Effector memory CD8-positive, alpha-beta T cell (primary cell): ENCODE measurements at regions not wholly inside any gene's neighbourhood (a gene's known extent, or its start where the extent isn't known, plus 50 kb on each side); places are given as distances from the start of the nearest gene placed in this dataset.
"Not testable (repeated sequence)": the region's sequence is repeated elsewhere in the genome, so short reads cannot be mapped to it uniquely, and the experiment has no call there.

Source experiments
- ATAC-seq: fragments of 150-1000 bp; cut with Tn5 transposase; replicated peaks from 2 replicates; pipeline ENCODE4 v1.10.0; 2021; ENCODE audit warnings: mild to moderate bottlenecking, moderate library complexity
- DNase-seq, 3 experiments: peaks; one replicate each; pipeline ENCODE4 v3.0.0; 2021
- H3K27ac Mint-ChIP-seq, 2 donors: one replicate each; pipeline ENCODE4 v1.8.0; 2022; ENCODE audit warnings: mild to moderate bottlenecking in 2 of 2, mixed read lengths in 2 of 2, moderate library complexity in 2 of 2
- H3K27me3 Mint-ChIP-seq, 2 donors: one replicate each; pipeline ENCODE4 v1.8.0; 2022; ENCODE audit warnings: mixed read lengths in 2 of 2
- H3K36me3 Mint-ChIP-seq: one replicate; pipeline ENCODE4 v1.8.0; 2022; ENCODE audit warnings: mild to moderate bottlenecking, moderate library complexity, mixed read lengths; ENCODE audit not compliant: insufficient read depth
- H3K4me1 Mint-ChIP-seq, 2 donors: one replicate each; pipeline ENCODE4 v1.8.0; 2022; ENCODE audit warnings: low read depth in 2 of 2, mixed read lengths in 2 of 2
- H3K4me3 Mint-ChIP-seq, 2 donors: one replicate each; pipeline ENCODE4 v1.8.0; 2022; ENCODE audit warnings: mild to moderate bottlenecking in 2 of 2, mixed read lengths in 2 of 2, moderate library complexity in 2 of 2
- H3K9me3 Mint-ChIP-seq, 2 donors: one replicate each; pipeline ENCODE4 v1.8.0; 2022; ENCODE audit warnings: mixed read lengths in 2 of 2

DNA sequence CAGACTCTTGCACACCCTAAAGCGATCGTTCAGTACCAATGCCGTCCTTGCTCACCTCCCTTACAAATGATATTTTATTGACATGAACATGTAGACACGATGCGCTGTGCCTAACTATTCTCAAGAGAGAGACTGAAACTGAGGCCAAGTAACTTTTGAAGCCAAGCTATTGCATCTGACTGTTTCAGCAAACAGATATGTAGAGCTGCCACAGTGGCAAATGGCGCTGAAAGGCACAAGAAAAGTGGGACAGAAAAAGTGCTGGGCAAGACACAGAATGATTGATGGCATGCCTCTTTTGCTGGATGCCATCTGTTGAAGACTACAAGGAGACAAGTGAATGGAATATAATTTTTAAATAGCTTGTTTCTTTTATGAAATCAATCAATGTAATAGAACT is 1157.2 kb upstream of the ADGRL4 start:
- no peaks in the 10 kb centered on the region for H3K27me3 Mint-ChIP-seq
- ATAC-seq (no peak), DNase-seq (no peak)
- H3K27ac Mint-ChIP-seq: no peak overlapping the region
- peaks cover 5 to 9% of the 10 kb centered on the region in 2 donors for H3K9me3 Mint-ChIP-seq
- no peak overlapping the region for H3K4me3 Mint-ChIP-seq
- no peaks in the 10 kb centered on the region for H3K36me3 Mint-ChIP-seq
- no peaks in the 10 kb centered on the region for H3K4me1 Mint-ChIP-seq

DNA sequence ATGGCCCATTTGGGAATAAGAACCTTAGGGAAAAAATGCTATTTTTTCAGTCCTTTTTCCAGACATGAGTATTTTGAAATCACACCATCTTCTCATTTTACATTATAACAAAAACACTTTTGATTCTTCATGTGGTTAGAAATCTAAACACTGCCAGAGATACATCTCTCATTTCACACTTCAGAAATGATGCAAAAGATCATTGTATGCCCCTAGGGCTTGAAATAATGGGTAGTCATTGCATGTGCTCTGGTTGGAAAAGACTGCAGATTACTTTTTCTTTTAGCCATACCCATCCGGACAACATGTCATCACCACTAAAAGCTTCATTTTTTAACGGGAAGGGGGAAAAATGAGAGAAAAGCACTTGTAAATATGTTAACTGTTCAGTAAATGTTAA is 1152.2 kb upstream of the ADGRL4 start:
- DNase-seq (no peak), ATAC-seq (no peak)
- H3K9me3 Mint-ChIP-seq: peaks cover 5 to 16% of the 10 kb centered on the region in 2 donors
- no peaks in the 10 kb centered on the region for H3K4me1 Mint-ChIP-seq
- no peak overlapping the region for H3K27ac Mint-ChIP-seq
- H3K4me3 Mint-ChIP-seq: no peak overlapping the region
- H3K27me3 Mint-ChIP-seq: no peaks in the 10 kb centered on the region
- peaks cover 4% of the 10 kb centered on the region for H3K36me3 Mint-ChIP-seq

DNA sequence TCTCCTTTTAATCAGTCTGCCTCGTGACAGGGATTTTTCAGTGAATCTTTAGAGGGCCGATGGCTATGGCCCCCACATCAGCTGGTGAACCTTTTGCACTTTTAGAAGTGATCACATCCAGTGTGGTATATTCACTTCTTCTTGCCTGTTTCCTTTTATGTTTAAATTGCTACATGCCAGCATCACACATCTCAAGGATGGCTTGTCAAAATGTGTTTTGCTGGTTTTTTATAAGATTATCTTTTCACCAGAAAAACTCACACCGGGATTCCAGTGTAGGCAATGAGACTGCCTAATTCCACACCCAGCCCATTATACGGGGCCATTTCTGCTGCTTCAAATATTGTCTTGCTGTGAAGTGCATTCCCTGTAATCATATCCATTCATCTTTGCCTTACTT is 1151.7 kb upstream of the ADGRL4 start:
- Mint-ChIP-seq H3K4me3 (no peak overlapping the region), H3K27me3 (no peaks in the 10 kb centered on the region), H3K9me3 (peaks cover 5 to 16% of the 10 kb centered on the region in 2 donors), H3K36me3 (peaks cover 4% of the 10 kb centered on the region), H3K27ac (no peak overlapping the region), H3K4me1 (no peaks in the 10 kb centered on the region)
- DNase-seq (no peak), ATAC-seq (no peak)

DNA sequence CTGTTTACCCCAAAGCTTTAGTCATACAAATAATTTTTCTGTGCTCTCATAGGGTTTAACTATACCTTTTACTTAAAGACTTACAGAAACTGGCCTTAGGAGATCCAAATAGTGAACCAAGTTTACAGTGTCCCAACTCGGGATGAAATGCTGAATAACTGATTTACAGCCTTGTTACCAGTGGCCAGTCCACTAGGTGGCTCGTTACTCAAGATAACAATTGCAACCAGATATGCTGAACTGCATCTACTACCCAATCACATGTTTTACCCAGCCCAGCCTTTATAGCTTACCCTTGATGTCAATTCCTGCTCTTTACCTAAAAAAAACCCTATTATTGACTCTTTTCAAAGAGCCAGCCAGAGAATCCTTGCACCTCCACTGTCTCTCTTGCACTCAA is 1148.8 kb upstream of the ADGRL4 start:
- no peaks in the 10 kb centered on the region for H3K27me3 Mint-ChIP-seq
- no peak overlapping the region for H3K4me3 Mint-ChIP-seq
- ATAC-seq (no peak), DNase-seq (no peak)
- H3K36me3 Mint-ChIP-seq: peaks cover 4% of the 10 kb centered on the region
- H3K9me3 Mint-ChIP-seq: peaks cover 5 to 27% of the 10 kb centered on the region in 2 donors
- no peaks in the 10 kb centered on the region for H3K4me1 Mint-ChIP-seq
- H3K27ac Mint-ChIP-seq: no peak overlapping the region

DNA sequence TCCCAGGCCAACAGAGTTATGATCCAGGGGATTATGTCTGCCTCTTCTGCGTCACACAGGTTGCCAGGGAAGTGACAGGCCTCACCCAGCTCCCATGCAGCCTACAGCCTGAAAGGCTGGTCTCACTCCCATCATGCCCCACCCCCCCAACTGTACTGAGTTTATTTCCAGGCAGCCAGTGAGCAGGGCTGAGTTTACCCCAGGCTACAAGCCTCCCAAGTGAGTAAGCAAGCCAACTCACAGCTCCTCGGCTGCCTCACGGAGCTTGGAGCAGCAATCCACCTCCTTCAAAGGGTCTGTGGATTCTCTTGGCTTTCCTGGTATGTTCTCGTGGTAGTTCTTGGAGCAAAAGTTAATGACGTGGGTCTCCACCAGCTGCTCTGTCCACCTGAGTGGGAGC is 1147.6 kb upstream of the ADGRL4 start:
- H3K27me3 Mint-ChIP-seq: no peaks in the 10 kb centered on the region
- peaks cover 8 to 29% of the 10 kb centered on the region in 2 donors for H3K9me3 Mint-ChIP-seq
- H3K27ac Mint-ChIP-seq: no peak overlapping the region
- H3K36me3 Mint-ChIP-seq: peaks cover 4% of the 10 kb centered on the region
- no peaks in the 10 kb centered on the region for H3K4me1 Mint-ChIP-seq
- ATAC-seq: no peak
- no peak overlapping the region for H3K4me3 Mint-ChIP-seq
- DNase-seq: no peak

DNA sequence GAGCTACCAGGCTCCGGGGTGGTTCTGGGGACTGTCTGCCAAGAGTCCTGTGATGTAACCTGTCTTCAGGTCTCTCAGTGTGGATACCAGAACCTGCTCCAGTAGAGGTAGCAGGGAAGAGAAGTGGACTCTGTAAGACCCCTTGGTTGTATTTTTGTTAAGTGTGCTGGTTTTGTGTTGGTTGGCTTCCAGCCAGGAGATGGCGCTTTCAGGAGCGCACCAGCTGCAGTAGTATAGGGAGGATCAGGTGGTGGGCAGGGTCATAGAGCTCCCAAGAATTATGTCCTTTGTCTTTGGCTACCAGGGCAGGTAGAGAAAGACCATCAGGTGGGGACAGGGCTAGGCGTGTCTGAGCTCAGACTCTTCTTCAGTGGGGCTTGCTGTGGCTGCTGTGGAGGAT is 1147.2 kb upstream of the ADGRL4 start:
- H3K4me3 Mint-ChIP-seq: no peak overlapping the region
- no peak for DNase-seq
- no peaks in the 10 kb centered on the region for H3K4me1 Mint-ChIP-seq
- no peak for ATAC-seq
- no peak overlapping the region for H3K27ac Mint-ChIP-seq
- peaks cover 4% of the 10 kb centered on the region for H3K36me3 Mint-ChIP-seq
- peaks cover 9 to 34% of the 10 kb centered on the region in 2 donors for H3K9me3 Mint-ChIP-seq
- no peaks in the 10 kb centered on the region for H3K27me3 Mint-ChIP-seq

DNA sequence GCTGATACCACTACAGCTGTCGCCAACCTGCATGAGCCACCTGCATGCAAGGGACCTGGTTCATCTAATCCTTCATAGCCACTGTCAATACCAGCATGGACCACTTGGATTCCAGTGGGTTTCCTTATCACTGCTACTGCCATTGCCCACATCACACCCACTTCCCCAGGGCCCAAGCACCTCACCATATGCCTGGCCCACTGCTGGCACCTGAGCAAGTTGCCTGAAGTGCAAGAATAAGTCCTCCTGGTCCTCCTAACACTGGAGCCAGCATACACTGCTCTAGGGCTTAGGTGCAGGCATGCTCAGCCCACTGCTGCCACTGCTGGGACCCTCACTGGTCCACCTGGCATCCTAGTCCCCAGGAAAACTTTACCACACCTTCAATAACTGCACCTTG is 1136.8 kb upstream of the ADGRL4 start:
- no peak overlapping the region for H3K27ac Mint-ChIP-seq
- H3K27me3 Mint-ChIP-seq: no peaks in the 10 kb centered on the region
- H3K4me1 Mint-ChIP-seq: no peaks in the 10 kb centered on the region
- H3K4me3 Mint-ChIP-seq: no peak overlapping the region
- DNase-seq (no peak), ATAC-seq (no peak)
- peaks cover 10 to 22% of the 10 kb centered on the region in 2 donors for H3K9me3 Mint-ChIP-seq
- H3K36me3 Mint-ChIP-seq: no peaks in the 10 kb centered on the region

DNA sequence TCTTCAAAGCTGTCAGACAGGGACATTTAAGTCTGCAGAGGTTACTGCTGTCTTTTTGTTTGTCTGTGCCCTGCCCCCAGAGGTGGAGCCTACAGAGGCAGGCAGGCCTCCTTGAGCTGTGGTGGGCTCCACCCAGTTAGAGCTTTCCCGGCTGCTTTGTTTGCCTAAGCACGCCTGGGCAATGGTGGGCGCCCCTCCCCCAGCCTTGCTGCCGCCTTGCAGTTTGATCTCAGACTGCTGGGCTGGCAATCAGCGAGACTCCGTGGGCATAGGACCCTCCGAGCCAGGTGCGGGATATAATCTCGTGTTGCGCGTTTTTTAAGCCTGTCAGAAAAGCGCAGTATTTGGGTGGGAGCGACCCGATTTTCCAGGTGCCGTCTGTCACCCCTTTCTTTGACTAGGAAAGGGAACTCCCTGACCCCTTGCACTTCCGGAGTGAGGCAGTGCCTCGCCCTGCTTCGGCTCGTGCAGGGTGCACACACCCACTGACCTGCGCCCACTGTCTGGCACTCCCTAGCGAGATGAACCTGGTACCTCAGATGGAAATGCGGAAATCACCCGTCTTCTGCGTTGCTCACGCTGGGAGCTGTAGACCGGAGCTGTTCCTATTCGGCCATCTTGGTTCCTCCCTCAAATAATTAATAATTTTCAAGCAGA is 1131.5 kb upstream of the ADGRL4 start:
- H3K27me3 Mint-ChIP-seq, DNase-seq, H3K36me3 Mint-ChIP-seq, H3K27ac Mint-ChIP-seq, ATAC-seq, H3K4me1 Mint-ChIP-seq, H3K4me3 Mint-ChIP-seq: not testable (repeated sequence)
- peaks cover 3 to 13% of the 10 kb centered on the region in 2 donors for H3K9me3 Mint-ChIP-seq

DNA sequence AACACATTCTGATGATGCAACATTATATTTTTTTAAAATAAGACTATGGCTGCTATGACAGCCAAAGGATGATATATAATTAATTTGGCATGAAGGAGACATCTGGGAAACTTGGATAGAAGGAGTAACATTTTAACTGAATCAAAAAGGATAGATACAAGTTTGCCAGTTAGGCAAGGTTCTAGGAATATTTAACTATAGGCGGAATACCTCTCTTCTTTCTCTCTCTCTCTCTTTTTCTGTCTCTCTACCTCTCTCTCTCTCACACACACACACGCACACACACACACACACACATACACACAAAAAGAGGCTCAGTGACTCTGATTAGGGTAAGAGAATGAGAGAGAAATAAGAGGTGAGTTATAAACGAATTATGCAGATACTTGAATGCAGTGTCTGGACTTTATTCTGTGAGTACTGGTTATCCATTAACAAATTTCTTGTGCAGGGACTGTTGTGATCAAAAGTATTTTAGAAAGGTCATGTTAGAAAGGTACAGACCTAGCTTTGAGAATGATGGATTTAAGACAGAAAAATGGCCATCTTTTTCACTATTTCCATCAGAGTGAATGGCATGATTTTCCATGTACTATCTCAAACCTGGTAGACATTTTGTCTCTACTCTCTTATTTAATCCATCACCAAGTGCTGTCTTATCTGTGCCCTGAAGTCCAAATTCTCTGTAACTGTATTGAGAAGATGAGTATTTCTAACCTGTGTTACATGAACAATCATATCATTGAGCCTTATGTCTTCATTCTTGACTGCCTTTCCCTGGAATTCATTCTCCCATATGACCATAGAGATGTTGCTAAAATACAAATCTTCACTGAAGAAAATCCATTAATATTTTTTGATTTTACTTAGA is 1106.9 kb upstream of the ADGRL4 start:
- Mint-ChIP-seq H3K4me3 (no peak overlapping the region), H3K36me3 (peaks cover 3% of the 10 kb centered on the region), H3K9me3 (peaks cover 6 to 31% of the 10 kb centered on the region in 2 donors), H3K27ac (no peak overlapping the region), H3K27me3 (no peaks in the 10 kb centered on the region), H3K4me1 (no peaks in the 10 kb centered on the region)
- ATAC-seq: no peak
- DNase-seq: no peak

DNA sequence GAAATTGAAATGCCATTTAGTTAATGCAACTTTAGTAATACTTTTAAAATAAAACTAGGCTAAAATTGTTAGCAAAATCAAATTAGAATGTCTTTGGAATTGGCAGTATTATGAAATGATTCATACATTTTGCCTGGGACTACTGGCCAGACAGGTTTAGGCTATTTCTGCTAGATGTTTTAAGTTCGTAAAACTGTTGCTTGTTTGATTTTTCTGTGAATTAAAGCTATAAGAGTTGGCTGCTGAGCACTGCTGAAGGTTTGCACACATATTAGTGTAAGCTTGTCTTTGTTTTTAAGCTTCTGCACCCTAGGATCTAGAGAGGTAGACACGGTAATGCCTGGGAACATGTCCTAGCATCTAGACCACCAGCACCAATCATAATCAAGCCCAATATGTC is 1094.6 kb upstream of the ADGRL4 start:
- Mint-ChIP-seq H3K4me3 (no peak overlapping the region), H3K9me3 (peaks cover 9 to 14% of the 10 kb centered on the region in 2 donors), H3K36me3 (peaks cover 3% of the 10 kb centered on the region), H3K27me3 (no peaks in the 10 kb centered on the region), H3K27ac (no peak overlapping the region), H3K4me1 (no peaks in the 10 kb centered on the region)
- DNase-seq (no peak), ATAC-seq (no peak)

DNA sequence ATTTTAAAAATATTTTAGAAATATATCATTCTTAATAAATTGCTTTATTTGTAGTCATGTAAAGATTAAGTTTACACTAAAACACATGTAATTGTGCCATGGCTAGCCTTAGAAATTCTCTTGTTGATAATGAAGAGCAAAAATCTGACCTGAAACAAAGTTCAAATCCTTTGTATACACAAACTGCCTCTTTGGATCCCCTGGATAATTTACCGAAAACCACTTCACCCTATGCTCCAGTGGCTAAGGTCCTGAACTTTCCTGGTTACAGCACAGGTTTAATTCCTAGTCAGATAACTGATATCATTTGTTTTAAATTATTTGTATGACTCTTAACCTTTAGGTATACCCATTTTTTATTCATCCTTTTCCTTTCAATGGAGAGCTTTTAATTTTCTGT is 1093.2 kb upstream of the ADGRL4 start:
- peaks cover 9 to 12% of the 10 kb centered on the region in 2 donors for H3K9me3 Mint-ChIP-seq
- no peak for ATAC-seq
- H3K4me1 Mint-ChIP-seq: no peaks in the 10 kb centered on the region
- H3K27ac Mint-ChIP-seq: no peak overlapping the region
- no peaks in the 10 kb centered on the region for H3K27me3 Mint-ChIP-seq
- H3K36me3 Mint-ChIP-seq: peaks cover 3% of the 10 kb centered on the region
- no peak for DNase-seq
- H3K4me3 Mint-ChIP-seq: no peak overlapping the region

DNA sequence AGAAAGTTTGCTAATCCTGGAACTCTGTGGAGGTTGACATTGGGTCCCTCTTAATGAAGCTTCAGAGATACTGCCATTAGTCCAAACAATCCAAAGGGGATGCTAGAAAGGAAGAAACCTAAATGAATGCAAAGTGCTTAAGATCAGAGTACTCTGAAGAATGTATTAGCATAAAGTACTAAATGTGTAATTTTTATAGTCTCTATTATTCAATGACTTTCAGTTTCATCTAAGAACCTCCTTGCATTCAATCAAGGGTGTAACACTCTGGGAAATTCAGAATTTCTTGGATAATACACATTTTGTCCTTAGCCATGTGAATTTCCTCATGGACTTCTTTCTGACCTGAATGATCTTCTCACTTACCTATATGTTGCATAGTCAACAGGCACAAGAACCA is 1078.5 kb upstream of the ADGRL4 start:
- Mint-ChIP-seq H3K9me3 (peaks cover 7 to 12% of the 10 kb centered on the region in 2 donors), H3K27ac (no peak overlapping the region), H3K36me3 (no peaks in the 10 kb centered on the region), H3K4me1 (no peaks in the 10 kb centered on the region), H3K4me3 (no peak overlapping the region), H3K27me3 (no peaks in the 10 kb centered on the region)
- no peak for DNase-seq
- no peak for ATAC-seq

DNA sequence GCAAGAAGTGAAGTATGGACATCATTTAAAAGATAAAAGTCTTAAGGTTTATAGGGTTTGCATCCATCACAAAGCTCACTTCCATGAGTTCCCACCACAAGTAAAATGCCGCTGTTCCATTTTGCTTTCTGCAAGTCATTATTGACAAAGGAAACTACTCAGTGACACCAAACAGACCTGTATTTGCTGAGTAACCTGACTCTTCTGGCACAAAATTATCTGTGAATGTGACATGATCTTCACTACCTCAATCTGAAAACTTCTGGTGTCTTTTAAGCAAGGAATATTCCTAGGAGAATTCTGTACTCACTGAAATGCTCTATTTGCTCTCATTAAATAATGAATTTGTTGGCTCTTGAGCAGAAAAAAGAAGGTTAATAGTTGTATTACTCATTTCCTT is 1077.4 kb upstream of the ADGRL4 start:
- peaks cover 6 to 7% of the 10 kb centered on the region in 2 donors for H3K9me3 Mint-ChIP-seq
- ATAC-seq (no peak), DNase-seq (no peak)

DNA sequence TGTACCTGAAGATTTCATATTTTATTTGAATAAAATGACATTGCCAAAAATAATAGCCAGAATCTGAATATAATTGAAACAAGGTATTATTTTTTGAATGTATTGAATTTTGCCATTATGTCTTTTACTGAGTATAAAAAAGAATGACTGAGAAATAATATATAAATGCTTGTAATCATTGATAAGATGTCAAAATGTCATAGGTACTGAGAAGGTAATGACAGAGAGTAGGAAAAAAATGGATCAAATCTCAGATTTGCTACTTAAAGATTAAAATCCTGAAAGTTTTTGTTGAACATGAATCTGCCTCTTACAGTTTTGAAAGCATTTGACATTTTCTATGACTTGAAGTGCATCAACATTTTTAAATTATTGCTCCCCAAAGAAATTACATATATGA is 1069.9 kb upstream of the ADGRL4 start:
- H3K27ac Mint-ChIP-seq: no peak overlapping the region

More for the DNA sequence above, 1077.4 kb upstream of the ADGRL4 start:
- Mint-ChIP-seq H3K4me1 (no peaks in the 10 kb centered on the region), H3K4me3 (no peak overlapping the region), H3K36me3 (no peaks in the 10 kb centered on the region), H3K27me3 (no peaks in the 10 kb centered on the region), H3K27ac (no peak overlapping the region)

More for the DNA sequence above, 1069.9 kb upstream of the ADGRL4 start:
- Mint-ChIP-seq H3K9me3 (peaks cover 0 to 2% of the 10 kb centered on the region in 2 donors), H3K27me3 (no peaks in the 10 kb centered on the region), H3K4me1 (no peaks in the 10 kb centered on the region), H3K36me3 (no peaks in the 10 kb centered on the region), H3K4me3 (no peak overlapping the region)
- no peak for ATAC-seq
- DNase-seq: no peak
